Progenitor cell of endocrine pancreas (in vitro differentiated cells): ENCODE measurements at regions not wholly inside any gene's neighbourhood (a gene's known extent, or its start where the extent isn't known, plus 50 kb on each side); places are given as distances from the start of the nearest gene placed in this dataset.

Experiments
- DNase-seq: peaks from one replicate; pipeline ENCODE4 v3.0.0; 2021; ENCODE audit warnings: low spot score; ENCODE audit not compliant: unreplicated experiment
- H3K27ac Mint-ChIP-seq: 2 replicates; pipeline ENCODE4 v1.8.0; 2021; ENCODE audit warnings: mild to moderate bottlenecking, moderate library complexity, mixed read lengths
- H3K27me3 Mint-ChIP-seq: 2 replicates; pipeline ENCODE4 v1.8.0; 2021; ENCODE audit warnings: mixed read lengths
- H3K36me3 Mint-ChIP-seq: 2 replicates; pipeline ENCODE4 v1.8.0; 2022; ENCODE audit warnings: mixed read lengths; ENCODE audit not compliant: insufficient read depth
- H3K4me1 Mint-ChIP-seq: 2 replicates; pipeline ENCODE4 v1.8.0; 2021; ENCODE audit warnings: low read depth, mixed read lengths
- H3K4me3 Mint-ChIP-seq: 2 replicates; pipeline ENCODE4 v1.8.0; 2021; ENCODE audit warnings: low read depth, mild to moderate bottlenecking, moderate library complexity, mixed read lengths
- H3K9me3 Mint-ChIP-seq: 2 replicates; pipeline ENCODE4 v1.8.0; 2021; ENCODE audit warnings: low read depth, mixed read lengths
- TF ChIP-seq, protein P1 (sequence below): fragments of 200-600 bp; sonication (generic); IDR thresholded peaks from one replicate; pipeline ENCODE4 v1.5.0; 2021; ENCODE audit warnings: antibody characterized with exemption, mild to moderate bottlenecking; ENCODE audit not compliant: unreplicated experiment

DNA sequence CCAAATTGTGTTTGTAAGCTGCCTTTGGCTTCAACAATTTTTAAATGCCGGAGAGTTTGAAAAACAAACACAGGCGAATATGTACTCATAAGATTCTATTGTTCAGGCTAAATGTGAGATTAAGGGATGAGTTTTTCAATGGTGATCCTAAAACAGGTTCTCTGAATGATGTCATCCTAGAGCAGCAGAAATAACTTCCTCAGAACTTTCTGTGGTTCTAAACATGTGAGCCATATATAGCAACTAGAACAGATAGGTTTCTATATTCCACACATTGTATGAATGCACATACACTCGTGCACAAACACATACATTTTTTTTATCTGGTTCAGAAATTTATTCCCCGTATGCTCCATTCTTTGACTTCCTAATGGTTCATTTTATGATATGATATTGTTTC is 1352.2 kb downstream of the CDH8 start:
- H3K27ac Mint-ChIP-seq: no peak overlapping the region
- H3K4me1 Mint-ChIP-seq: no peaks in the 10 kb centered on the region
- TF ChIP-seq, protein P1, sequence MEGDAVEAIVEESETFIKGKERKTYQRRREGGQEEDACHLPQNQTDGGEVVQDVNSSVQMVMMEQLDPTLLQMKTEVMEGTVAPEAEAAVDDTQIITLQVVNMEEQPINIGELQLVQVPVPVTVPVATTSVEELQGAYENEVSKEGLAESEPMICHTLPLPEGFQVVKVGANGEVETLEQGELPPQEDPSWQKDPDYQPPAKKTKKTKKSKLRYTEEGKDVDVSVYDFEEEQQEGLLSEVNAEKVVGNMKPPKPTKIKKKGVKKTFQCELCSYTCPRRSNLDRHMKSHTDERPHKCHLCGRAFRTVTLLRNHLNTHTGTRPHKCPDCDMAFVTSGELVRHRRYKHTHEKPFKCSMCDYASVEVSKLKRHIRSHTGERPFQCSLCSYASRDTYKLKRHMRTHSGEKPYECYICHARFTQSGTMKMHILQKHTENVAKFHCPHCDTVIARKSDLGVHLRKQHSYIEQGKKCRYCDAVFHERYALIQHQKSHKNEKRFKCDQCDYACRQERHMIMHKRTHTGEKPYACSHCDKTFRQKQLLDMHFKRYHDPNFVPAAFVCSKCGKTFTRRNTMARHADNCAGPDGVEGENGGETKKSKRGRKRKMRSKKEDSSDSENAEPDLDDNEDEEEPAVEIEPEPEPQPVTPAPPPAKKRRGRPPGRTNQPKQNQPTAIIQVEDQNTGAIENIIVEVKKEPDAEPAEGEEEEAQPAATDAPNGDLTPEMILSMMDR: no peak
- DNase-seq: no peak
- no peaks in the 10 kb centered on the region for H3K27me3 Mint-ChIP-seq
- H3K9me3 Mint-ChIP-seq: no peaks in the 10 kb centered on the region
- no peak overlapping the region for H3K4me3 Mint-ChIP-seq
- no peaks in the 10 kb centered on the region for H3K36me3 Mint-ChIP-seq

DNA sequence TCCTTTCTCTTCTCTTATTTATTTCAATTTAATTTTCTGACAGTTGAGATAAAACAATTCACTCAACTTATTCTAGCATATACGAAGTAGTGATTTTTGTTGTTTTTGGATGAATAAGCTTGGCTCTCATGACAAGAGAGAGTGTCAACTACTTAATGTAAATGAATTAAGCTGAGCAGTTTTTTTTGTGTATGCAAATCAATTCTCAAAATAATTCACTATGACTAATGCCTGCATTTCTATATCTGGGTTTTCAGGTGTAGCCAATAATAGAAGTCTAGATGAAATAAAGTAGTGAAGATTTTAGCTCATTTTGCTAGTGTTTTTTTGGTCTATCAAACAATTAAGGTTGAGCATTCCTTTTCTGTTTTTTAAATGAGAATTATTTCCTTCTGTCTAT is 1354.0 kb downstream of the CDH8 start:
- Mint-ChIP-seq H3K27ac (no peak overlapping the region), H3K4me1 (no peaks in the 10 kb centered on the region), H3K36me3 (no peaks in the 10 kb centered on the region), H3K27me3 (no peaks in the 10 kb centered on the region), H3K4me3 (no peak overlapping the region), H3K9me3 (no peaks in the 10 kb centered on the region)
- DNase-seq: no peak
- TF ChIP-seq, protein P1: no peak

DNA sequence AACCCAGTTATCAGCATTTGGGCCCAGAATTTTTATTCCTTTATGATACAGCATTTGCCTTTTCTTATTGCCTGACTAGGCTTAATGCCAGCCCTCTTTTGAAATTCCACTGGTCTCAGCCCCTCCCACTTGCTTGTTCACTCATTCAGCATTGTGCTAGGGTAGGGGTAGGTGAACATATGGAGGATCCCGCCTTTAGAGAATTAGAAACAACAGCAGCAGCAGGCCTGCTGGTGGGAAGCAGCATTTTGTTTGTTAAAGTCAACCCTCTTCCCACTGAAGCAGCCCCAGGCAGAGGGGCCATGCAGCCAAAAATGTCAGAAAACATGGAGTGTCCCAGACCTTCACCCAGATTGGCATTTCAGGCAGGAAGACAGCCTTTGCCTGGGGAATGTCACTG is 1355.2 kb downstream of the CDH8 start:
- no peaks in the 10 kb centered on the region for H3K27me3 Mint-ChIP-seq
- TF ChIP-seq, protein P1: no peak
- no peak overlapping the region for H3K4me3 Mint-ChIP-seq
- H3K9me3 Mint-ChIP-seq: no peaks in the 10 kb centered on the region
- H3K36me3 Mint-ChIP-seq: no peaks in the 10 kb centered on the region
- H3K4me1 Mint-ChIP-seq: no peaks in the 10 kb centered on the region
- DNase-seq: no peak
- no peak overlapping the region for H3K27ac Mint-ChIP-seq

DNA sequence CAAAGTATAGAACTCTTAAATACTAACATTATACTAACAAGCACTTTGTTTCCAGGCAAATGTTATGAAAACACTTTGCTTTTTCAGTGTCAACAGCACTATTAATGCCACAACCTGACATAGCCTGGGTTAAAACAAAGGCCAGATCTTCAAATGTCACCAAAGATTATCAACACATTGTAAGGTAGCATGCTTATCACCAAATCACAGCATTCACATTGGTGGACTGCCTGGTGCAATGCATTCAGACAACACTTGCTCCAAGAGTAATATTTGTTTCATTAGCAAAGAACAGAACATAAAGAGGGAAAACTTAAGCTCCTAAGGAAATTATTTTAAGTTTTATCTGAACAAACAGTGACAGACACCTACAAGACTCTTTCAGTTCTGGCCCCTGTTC is 1361.2 kb downstream of the CDH8 start:
- no peak overlapping the region for H3K4me3 Mint-ChIP-seq
- H3K36me3 Mint-ChIP-seq: no peaks in the 10 kb centered on the region
- H3K9me3 Mint-ChIP-seq: no peaks in the 10 kb centered on the region
- H3K27ac Mint-ChIP-seq: no peak overlapping the region
- DNase-seq: no peak
- no peaks in the 10 kb centered on the region for H3K4me1 Mint-ChIP-seq
- H3K27me3 Mint-ChIP-seq: no peaks in the 10 kb centered on the region
- TF ChIP-seq, protein P1: no peak

DNA sequence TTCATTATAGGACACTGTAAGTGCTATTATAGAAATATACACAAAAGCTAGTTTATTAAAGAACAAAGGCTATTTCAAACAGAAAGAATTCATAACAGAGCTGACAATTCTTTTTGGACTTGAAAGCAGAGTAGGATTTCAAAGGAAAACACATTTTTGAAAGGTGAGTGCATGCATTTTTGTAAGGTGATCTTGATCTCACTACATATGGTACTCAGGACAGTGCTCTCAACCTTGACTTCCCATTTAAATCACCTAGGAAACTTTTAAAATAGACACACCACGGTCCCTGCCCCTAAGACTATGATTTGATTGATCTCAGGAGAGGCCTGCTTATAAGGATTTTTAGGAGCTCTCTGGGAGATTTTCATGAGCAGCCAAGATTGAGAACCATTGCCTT is 1362.0 kb downstream of the CDH8 start:
- no peaks in the 10 kb centered on the region for H3K4me1 Mint-ChIP-seq
- H3K27ac Mint-ChIP-seq: no peak overlapping the region
- DNase-seq: no peak
- H3K36me3 Mint-ChIP-seq: no peaks in the 10 kb centered on the region
- H3K27me3 Mint-ChIP-seq: no peaks in the 10 kb centered on the region
- H3K4me3 Mint-ChIP-seq: no peak overlapping the region
- TF ChIP-seq, protein P1: no peak
- no peaks in the 10 kb centered on the region for H3K9me3 Mint-ChIP-seq
